Neural cell (in vitro differentiated cells): ENCODE measurements at regions not wholly inside any gene's neighbourhood (a gene's known extent, or its start where the extent isn't known, plus 50 kb on each side); places are given as distances from the start of the nearest gene placed in this dataset.

Source experiments
- CTCF ChIP-seq: fragments of 450-650 bp; IDR thresholded peaks from 2 replicates; pipeline ENCODE4 v1.5.1; 2014; ENCODE audit warnings: antibody characterized with exemption, mild to moderate bottlenecking, moderate library complexity; ENCODE audit not compliant: poor library complexity, severe bottlenecking
- EP300 ChIP-seq: fragments of 450-650 bp; conservative IDR thresholded peaks from 2 replicates; pipeline ENCODE4 v1.6.1; 2014; ENCODE audit warnings: antibody characterized with exemption, mild to moderate bottlenecking, moderate library complexity; ENCODE audit not compliant: poor library complexity, severe bottlenecking
- EZH2 ChIP-seq: fragments of 200-600, 300-800 bp; shearing (Covaris generic), sonication (generic); IDR thresholded peaks from 2 replicates; pipeline ENCODE4 v1.6.1; 2014; ENCODE audit warnings: antibody characterized with exemption, low read length, borderline replicate concordance, mild to moderate bottlenecking; ENCODE audit not compliant: insufficient read depth, poor library complexity, severe bottlenecking
- MXI1 ChIP-seq: fragments of 450-650 bp; conservative IDR thresholded peaks from 2 replicates; pipeline ENCODE4 v1.6.1; 2014; ENCODE audit warnings: antibody characterized with exemption, mild to moderate bottlenecking; ENCODE audit not compliant: poor library complexity, severe bottlenecking
- SMC3 ChIP-seq: fragments of 450-650 bp; conservative IDR thresholded peaks from 2 replicates; pipeline ENCODE4 v1.6.1; 2014; ENCODE audit warnings: antibody characterized with exemption, mild to moderate bottlenecking, moderate library complexity; ENCODE audit not compliant: poor library complexity
- TF ChIP-seq, protein P1 (sequence below): IDR thresholded peaks from 2 replicates; pipeline ENCODE4 v1.6.1; 2012; ENCODE audit warnings: borderline replicate concordance

- TF ChIP-seq CTCF (no peak), EZH2 (no peak), SMC3 (no peak), MXI1 (no peak), EP300 (no peak)
- TF ChIP-seq, protein P1, sequence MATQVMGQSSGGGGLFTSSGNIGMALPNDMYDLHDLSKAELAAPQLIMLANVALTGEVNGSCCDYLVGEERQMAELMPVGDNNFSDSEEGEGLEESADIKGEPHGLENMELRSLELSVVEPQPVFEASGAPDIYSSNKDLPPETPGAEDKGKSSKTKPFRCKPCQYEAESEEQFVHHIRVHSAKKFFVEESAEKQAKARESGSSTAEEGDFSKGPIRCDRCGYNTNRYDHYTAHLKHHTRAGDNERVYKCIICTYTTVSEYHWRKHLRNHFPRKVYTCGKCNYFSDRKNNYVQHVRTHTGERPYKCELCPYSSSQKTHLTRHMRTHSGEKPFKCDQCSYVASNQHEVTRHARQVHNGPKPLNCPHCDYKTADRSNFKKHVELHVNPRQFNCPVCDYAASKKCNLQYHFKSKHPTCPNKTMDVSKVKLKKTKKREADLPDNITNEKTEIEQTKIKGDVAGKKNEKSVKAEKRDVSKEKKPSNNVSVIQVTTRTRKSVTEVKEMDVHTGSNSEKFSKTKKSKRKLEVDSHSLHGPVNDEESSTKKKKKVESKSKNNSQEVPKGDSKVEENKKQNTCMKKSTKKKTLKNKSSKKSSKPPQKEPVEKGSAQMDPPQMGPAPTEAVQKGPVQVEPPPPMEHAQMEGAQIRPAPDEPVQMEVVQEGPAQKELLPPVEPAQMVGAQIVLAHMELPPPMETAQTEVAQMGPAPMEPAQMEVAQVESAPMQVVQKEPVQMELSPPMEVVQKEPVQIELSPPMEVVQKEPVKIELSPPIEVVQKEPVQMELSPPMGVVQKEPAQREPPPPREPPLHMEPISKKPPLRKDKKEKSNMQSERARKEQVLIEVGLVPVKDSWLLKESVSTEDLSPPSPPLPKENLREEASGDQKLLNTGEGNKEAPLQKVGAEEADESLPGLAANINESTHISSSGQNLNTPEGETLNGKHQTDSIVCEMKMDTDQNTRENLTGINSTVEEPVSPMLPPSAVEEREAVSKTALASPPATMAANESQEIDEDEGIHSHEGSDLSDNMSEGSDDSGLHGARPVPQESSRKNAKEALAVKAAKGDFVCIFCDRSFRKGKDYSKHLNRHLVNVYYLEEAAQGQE: no peak
These were observed 133.6 kb upstream of the VRK1 start for GRCh38 chr14:96663491-96664067.
